IMR-90 (cell line): ENCODE measurements at regions not wholly inside any gene's neighbourhood (a gene's known extent, or its start where the extent isn't known, plus 50 kb on each side); places are given as distances from the start of the nearest gene placed in this dataset.
"Not testable (repeated sequence)": the region's sequence is repeated elsewhere in the genome, so short reads cannot be mapped to it uniquely, and the experiment has no call there.

Experiments
- ATAC-seq: fragments of 200-7000 bp; cut with Tn5 transposase; 2 replicates; pipeline ENCODE4 v1.9.1; 2020; ENCODE audit warnings: low read depth, mild to moderate bottlenecking, moderate library complexity
- BruUV-seq: library from RNA; stranded (reverse); fragments of 400-500 nt; replicated peaks from 2 replicates; lab custom pipeline; 2021; lab: Mats Ljungman, UMichigan
- CTCF ChIA-PET: fragments of 300-600 bp; formaldehyde crosslinking; extraction: SDS; loops from one replicate; lab custom pipeline; 2021; ENCODE audit warnings: antibody characterized with exemption; lab: Yijun Ruan, JAX
- POLR2A ChIA-PET: fragments of 300-600 bp; sonication (Branson Sonifier 250); formaldehyde crosslinking; loops from one replicate; lab custom pipeline; 2022; ENCODE audit warnings: antibody characterized with exemption; ENCODE audit not compliant: unreplicated experiment; lab: Charles Lee
- DNase-seq: peaks from one replicate; pipeline ENCODE4 v3.0.0; 2013
- H2AFZ ChIP-seq: replicated peaks from 2 replicates; pipeline ENCODE3; 2013; ENCODE audit warnings: low read length, mild to moderate bottlenecking; ENCODE audit not compliant: poor library complexity
- H2AK5ac ChIP-seq: 2 replicates; pipeline ENCODE4 v1.6.1; 2013; ENCODE audit warnings: low read depth, low read length, inconsistent platforms
- H2AK9ac ChIP-seq: replicated peaks from 2 replicates; pipeline ENCODE3; 2013; ENCODE audit warnings: mild to moderate bottlenecking, low read depth, low read length, moderate library complexity; ENCODE audit not compliant: poor library complexity
- H2BK120ac ChIP-seq: 2 replicates; pipeline ENCODE4 v1.6.1; 2013; ENCODE audit warnings: low read depth, low read length, inconsistent platforms
- H2BK15ac ChIP-seq: 3 replicates; pipeline ENCODE4 v1.6.1; 2013; ENCODE audit warnings: low read depth, low read length, inconsistent platforms
- H2BK20ac ChIP-seq: 2 replicates; pipeline ENCODE4 v1.6.1; 2013; ENCODE audit warnings: low read depth, mild to moderate bottlenecking, inconsistent platforms, low read length, moderate library complexity
- H2BK5ac ChIP-seq: 2 replicates; pipeline ENCODE4 v1.6.1; 2013; ENCODE audit warnings: mild to moderate bottlenecking, low read depth, low read length, inconsistent platforms; ENCODE audit not compliant: poor library complexity, severe bottlenecking
- H3K14ac ChIP-seq: replicated peaks from 2 replicates; pipeline ENCODE4 v1.6.1; 2013; ENCODE audit warnings: low read depth, low read length, inconsistent platforms
- H3K18ac ChIP-seq: 2 replicates; pipeline ENCODE4 v1.6.1; 2013; ENCODE audit warnings: low read depth, low read length, control low read depth
- H3K23ac ChIP-seq: 2 replicates; pipeline ENCODE4 v1.6.1; 2013; ENCODE audit warnings: low read depth, low read length, inconsistent platforms
- H3K27ac ChIP-seq: 2 replicates; pipeline ENCODE4 v1.5.1; 2013; ENCODE audit warnings: mild to moderate bottlenecking, control low read depth, low read length; ENCODE audit not compliant: insufficient read depth
- H3K27me3 ChIP-seq: 2 replicates; pipeline ENCODE4 v1.6.1; 2013; ENCODE audit warnings: low read length; ENCODE audit not compliant: control insufficient read depth, insufficient read depth
- H3K36me3 ChIP-seq: 2 replicates; pipeline ENCODE4 v1.6.1; 2013; ENCODE audit warnings: low read length, mixed read lengths; ENCODE audit not compliant: control insufficient read depth, insufficient read depth
- H3K4ac ChIP-seq: 2 replicates; pipeline ENCODE4 v1.6.1; 2013; ENCODE audit warnings: low read depth, low read length, inconsistent platforms
- H3K4me1 ChIP-seq: 2 replicates; pipeline ENCODE4 v1.6.1; 2013; ENCODE audit warnings: low read length, mixed read lengths; ENCODE audit not compliant: control insufficient read depth, insufficient read depth
- H3K4me2 ChIP-seq: 2 replicates; pipeline ENCODE4 v1.6.1; 2013; ENCODE audit warnings: low read depth, mild to moderate bottlenecking, control low read depth, low read length, moderate library complexity
- H3K4me3 ChIP-seq: 2 replicates; pipeline ENCODE4 v1.5.1; 2013; ENCODE audit warnings: low read depth, mild to moderate bottlenecking, control low read depth, low read length, moderate library complexity; ENCODE audit not compliant: insufficient read depth
- H3K56ac ChIP-seq: 2 replicates; pipeline ENCODE4 v1.6.1; 2013; ENCODE audit warnings: low read length, inconsistent platforms; ENCODE audit not compliant: insufficient read depth; ENCODE audit errors: extremely low read depth
- H3K79me1 ChIP-seq, 2 experiments: 2 replicates each; pipeline ENCODE4 v1.6.1; 2013; ENCODE audit warnings: low read length in 2 of 2, inconsistent platforms in 1 of 2, low read depth in 1 of 2
- H3K9ac ChIP-seq: 2 replicates; pipeline ENCODE4 v1.6.1; 2013; ENCODE audit warnings: low read depth, low read length, control low read depth
- H3K9me1 ChIP-seq: 2 replicates; pipeline ENCODE4 v1.6.1; 2013; ENCODE audit warnings: low read length, inconsistent platforms; ENCODE audit not compliant: insufficient read depth
- H3K9me3 ChIP-seq: 2 replicates; pipeline ENCODE4 v1.6.1; 2013; ENCODE audit warnings: low read length; ENCODE audit not compliant: control insufficient read depth, insufficient read depth
- H4K20me1 ChIP-seq: 2 replicates; pipeline ENCODE4 v1.6.1; 2013; ENCODE audit warnings: low read length, inconsistent platforms; ENCODE audit not compliant: insufficient read depth
- H4K5ac ChIP-seq: 2 replicates; pipeline ENCODE4 v1.6.1; 2013; ENCODE audit warnings: mild to moderate bottlenecking, low read depth, low read length, control low read depth
- H4K8ac ChIP-seq, 2 experiments: 2 replicates each; pipeline ENCODE4 v1.6.1; 2013; ENCODE audit warnings: low read depth in 2 of 2, low read length in 2 of 2, control low read depth in 1 of 2, inconsistent platforms in 1 of 2
- H4K91ac ChIP-seq: 2 replicates; pipeline ENCODE4 v1.6.1; 2013; ENCODE audit warnings: low read depth, low read length, inconsistent platforms; ENCODE audit not compliant: insufficient read depth
- RFX5 ChIP-seq: IDR thresholded peaks from 2 replicates; pipeline ENCODE4 v1.8.0; 2012; ENCODE audit warnings: low read depth, mild to moderate bottlenecking, low read length, moderate library complexity
- WGBS, 2 experiments: methylation state at CpG; one replicate each; pipeline versions ENCODE4 v1.1.5 to v1.1.7; 2013; ENCODE audit warnings: missing lambda C conversion rate in 2 of 2; ENCODE audit not compliant: insufficient read length in 1 of 2; ENCODE audit errors: extremely low coverage in 2 of 2; 5-methylcytosine and 5-hydroxymethylcytosine counted together
- dilution Hi-C: fragments of 300-500 bp; cut with HindIII; formaldehyde crosslinking; loops from one replicate; pipeline ENCODE4 v1.14.3; 2018; ENCODE audit warnings: low sequenced_read_pairs; ENCODE audit not compliant: unreplicated experiment
- in situ Hi-C: fragments of 300-500 bp; cut with MboI; formaldehyde crosslinking; loops from 3 replicates; pipeline ENCODE4 v1.14.3; 2019; ENCODE audit warnings: low sequenced_read_pairs, inconsistent platforms, mixed read lengths
- intact Hi-C: fragments of 100-400 bp; cut with micrococcal nuclease; formaldehyde crosslinking; loops from 2 replicates; pipeline ENCODE4 v1.10.0; 2022

DNA sequence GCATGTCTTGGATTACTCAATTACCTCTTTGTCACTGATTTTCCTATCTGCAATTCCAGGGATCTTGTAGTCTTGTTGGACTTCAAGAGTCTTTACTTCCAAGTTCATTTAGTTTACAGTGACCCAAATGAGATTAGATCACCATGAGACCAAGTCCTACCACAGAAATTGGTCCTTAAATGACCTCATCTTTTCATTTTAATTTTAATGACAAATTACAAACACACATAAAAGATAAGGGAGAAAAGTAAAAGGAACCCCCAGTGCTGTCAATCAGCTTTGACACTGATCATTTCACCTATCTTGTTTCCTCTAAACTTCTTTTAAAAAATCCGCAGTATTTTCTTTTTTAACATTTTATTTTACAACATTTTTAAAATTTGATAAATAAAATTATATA is 54.9 kb upstream of the FYN start:
- POLR2A ChIA-PET: no interaction called here

DNA sequence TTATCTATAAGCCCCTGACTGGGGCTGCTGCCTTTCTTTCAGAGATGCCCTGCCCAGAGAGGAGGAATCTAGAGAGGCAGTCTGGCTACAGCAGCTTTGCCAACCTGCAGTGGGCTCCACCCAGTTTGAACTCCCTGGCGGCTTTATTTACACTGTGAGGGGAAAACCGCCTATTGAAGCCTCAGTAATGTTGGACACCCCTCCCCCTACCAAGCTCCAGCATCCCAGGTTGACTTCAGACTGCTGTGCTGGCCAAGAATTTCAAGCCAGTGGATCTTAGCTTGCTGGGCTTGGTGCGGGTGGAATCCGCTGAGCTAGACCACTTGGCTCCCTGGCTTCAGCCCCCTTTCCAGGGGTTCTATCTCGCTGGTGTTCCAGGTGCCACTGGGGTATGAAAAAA is 61.4 kb upstream of the FYN start:
- H2AK5ac ChIP-seq, BruUV-seq, H3K4ac ChIP-seq, H3K9me1 ChIP-seq, dilution Hi-C loops, H3K23ac ChIP-seq, H3K27ac ChIP-seq, H2AFZ ChIP-seq, ATAC-seq, H4K5ac ChIP-seq, H3K4me1 ChIP-seq, H3K27me3 ChIP-seq, H3K4me3 ChIP-seq, H3K18ac ChIP-seq, H4K8ac ChIP-seq, H2BK5ac ChIP-seq, in situ Hi-C loops, H3K79me1 ChIP-seq, H3K56ac ChIP-seq, H3K36me3 ChIP-seq, H3K9me3 ChIP-seq, H2BK120ac ChIP-seq, H4K91ac ChIP-seq, CTCF ChIA-PET, H3K14ac ChIP-seq, intact Hi-C loops, H3K9ac ChIP-seq, POLR2A ChIA-PET, H2AK9ac ChIP-seq, H2BK20ac ChIP-seq, DNase-seq, H3K4me2 ChIP-seq, H4K20me1 ChIP-seq, H2BK15ac ChIP-seq: not testable (repeated sequence)
- WGBS, 2 experiments: 58% methylated on average over 4 of the region's 5 CpGs; no CpG with 5 or more reads in 1 of the 2 experiments

More for the DNA sequence above, 54.9 kb upstream of the FYN start:
- ATAC-seq (no peak), DNase-seq (no peak)
- H3K4me2 ChIP-seq: no peak overlapping the region
- no TSS peak for BruUV-seq
- no peaks in the 10 kb centered on the region for H3K36me3 ChIP-seq
- H3K27ac ChIP-seq: no peak overlapping the region
- no peak overlapping the region for H3K9ac ChIP-seq
- no peak overlapping the region for H4K91ac ChIP-seq
- H2AK5ac ChIP-seq: no peak overlapping the region
- H3K9me1 ChIP-seq: peaks cover 5% of the 10 kb centered on the region
- no peak overlapping the region for H2AFZ ChIP-seq
- no peak overlapping the region for H2BK15ac ChIP-seq
- H3K23ac ChIP-seq: no peak overlapping the region
- no peak overlapping the region for H3K18ac ChIP-seq
- H4K20me1 ChIP-seq: no peaks in the 10 kb centered on the region
- no peak overlapping the region for H4K8ac ChIP-seq
- no peak for TF ChIP-seq RFX5
- H2BK120ac ChIP-seq: no peak overlapping the region
- no peak overlapping the region for H2AK9ac ChIP-seq
- CTCF ChIA-PET: no interaction called here
- in situ Hi-C loops (no loop called here), dilution Hi-C loops (no loop called here), intact Hi-C loops (no loop called here)
- no peak overlapping the region for H2BK20ac ChIP-seq
- H3K27me3 ChIP-seq: peaks cover 2% of the 10 kb centered on the region; the same call in 1 of the 2 replicates
- WGBS, 2 experiments: 100% methylated on average over 1 of the region's 1 CpG; no CpG with 5 or more reads in 1 of the 2 experiments
- H3K4me1 ChIP-seq: peaks cover 3% of the 10 kb centered on the region; the same call in 1 of the 2 replicates
- H3K14ac ChIP-seq: no peak overlapping the region
- H3K9me3 ChIP-seq: no peaks in the 10 kb centered on the region
- no peak overlapping the region for H4K5ac ChIP-seq
- no peak overlapping the region for H3K4me3 ChIP-seq
- no peak overlapping the region for H3K4ac ChIP-seq
- no peaks in the 10 kb centered on the region for H3K79me1 ChIP-seq
- H3K56ac ChIP-seq: no peak overlapping the region
- H2BK5ac ChIP-seq: no peak overlapping the region
